ENCODE measurements at regions not wholly inside any gene's neighbourhood (a gene's known extent, or its start where the extent isn't known, plus 50 kb on each side); places are given as distances from the start of the nearest gene placed in this dataset.
A peak's percentile ranks its signal among the peaks of the same experiment; 100 is the strongest.

GRCh38 chr1:189158155-189158554, 1319.5 kb downstream of the BRINP3 start:
- Mint-ChIP-seq H3K9me3 (peaks cover 3 to 13% (median 7%) of the 10 kb centered on the region in 8 donors), H3K27ac (no peak overlapping the region), H3K4me3 (no peak overlapping the region), H3K4me1 (no peaks in the 10 kb centered on the region), H3K27me3 (no peaks in the 10 kb centered on the region), H3K36me3 (peaks cover 0 to under 1% of the 10 kb centered on the region in 2 donors)
- no peak for DNase-seq
- H3K27ac ChIP-seq (ENCODE audit: low read depth, low read length), result no peak overlapping the region
- H3K4me1 ChIP-seq (ENCODE audit: insufficient read depth, low read length), result no peaks in the 10 kb centered on the region
- ChIA-PET CTCF (ENCODE audit: partially characterized antibody) (no interaction called here), POLR2A (ENCODE audit: partially characterized antibody) (no interaction called here)
- H3K9me3 ChIP-seq (ENCODE audit: control insufficient read depth in 1 of 2, low read length in 2 of 2), result no peaks in the 10 kb centered on the region
- no peak overlapping the region for H3K4me3 ChIP-seq (ENCODE audit: low read length in 2 of 2)
- H3K36me3 ChIP-seq (ENCODE audit: insufficient read depth, low read length), result no peaks in the 10 kb centered on the region
- intact Hi-C loops (cut with micrococcal nuclease), result no loop called here
- H3K27me3 ChIP-seq (ENCODE audit: insufficient read depth, low read length), result no peaks in the 10 kb centered on the region

- ChIA-PET POLR2A (ENCODE audit: partially characterized antibody) (no interaction called here), CTCF (ENCODE audit: partially characterized antibody) (no interaction called here)
- Mint-ChIP-seq H3K4me1 (no peaks in the 10 kb centered on the region), H3K4me3 (peak overlapping the region in 1 of 8 donors; percentile 26), H3K27me3 (no peaks in the 10 kb centered on the region), H3K9me3 (peaks cover 0 to 25% (median 8%) of the 10 kb centered on the region in 8 donors), H3K27ac (no peak overlapping the region), H3K36me3 (no peaks in the 10 kb centered on the region)
- H3K4me1 ChIP-seq (ENCODE audit: insufficient read depth, low read length), result no peaks in the 10 kb centered on the region
- intact Hi-C loops (cut with micrococcal nuclease), result no loop called here
- H3K27me3 ChIP-seq (ENCODE audit: insufficient read depth, low read length), result no peaks in the 10 kb centered on the region
- H3K4me3 ChIP-seq (ENCODE audit: low read length in 2 of 2), result no peak overlapping the region
- no peaks in the 10 kb centered on the region for H3K36me3 ChIP-seq (ENCODE audit: insufficient read depth, low read length)
- H3K27ac ChIP-seq (ENCODE audit: low read depth, low read length), result no peak overlapping the region
- no peak for DNase-seq
- H3K9me3 ChIP-seq (ENCODE audit: control insufficient read depth in 1 of 2, low read length in 2 of 2), result peaks cover 0 to 4% of the 10 kb centered on the region in 2 donors
Measured at GRCh38 chr1:189175889-189176288, 1301.8 kb downstream of the BRINP3 start.

- Histone ChIP-seq H3K36me3 (ENCODE audit: insufficient read depth, low read length) (no peaks in the 10 kb centered on the region), H3K9me3 (ENCODE audit: control insufficient read depth in 1 of 2, low read length in 2 of 2) (peaks cover 0 to 4% of the 10 kb centered on the region in 2 donors), H3K4me3 (ENCODE audit: low read length in 2 of 2) (no peak overlapping the region), H3K4me1 (ENCODE audit: insufficient read depth, low read length) (no peaks in the 10 kb centered on the region), H3K27me3 (ENCODE audit: insufficient read depth, low read length) (no peaks in the 10 kb centered on the region), H3K27ac (ENCODE audit: low read depth, low read length) (no peak overlapping the region)
- no peaks in the 10 kb centered on the region for H3K36me3 Mint-ChIP-seq
- H3K27me3 Mint-ChIP-seq, result no peaks in the 10 kb centered on the region
- no peak overlapping the region for H3K4me3 Mint-ChIP-seq
- H3K27ac Mint-ChIP-seq, result no peak overlapping the region
- H3K9me3 Mint-ChIP-seq, result peaks cover 0 to 4% (median under 1%) of the 10 kb centered on the region in 8 donors
- H3K4me1 Mint-ChIP-seq, result no peaks in the 10 kb centered on the region
- ChIA-PET POLR2A (ENCODE audit: partially characterized antibody) (no interaction called here), CTCF (ENCODE audit: partially characterized antibody) (no interaction called here)
- no peak for DNase-seq
- intact Hi-C loops (cut with micrococcal nuclease), result no loop called here
Measured at GRCh38 chr1:189180057-189180456, 1297.6 kb downstream of the BRINP3 start.

- peaks cover 0 to 5% (median 2%) of the 10 kb centered on the region in 8 donors for H3K9me3 Mint-ChIP-seq
- no peaks in the 10 kb centered on the region for H3K27me3 Mint-ChIP-seq
- ChIA-PET CTCF (ENCODE audit: partially characterized antibody) (no interaction called here), POLR2A (ENCODE audit: partially characterized antibody) (no interaction called here)
- Histone ChIP-seq H3K4me1 (ENCODE audit: insufficient read depth, low read length) (no peaks in the 10 kb centered on the region), H3K4me3 (ENCODE audit: low read length in 2 of 2) (no peak overlapping the region), H3K36me3 (ENCODE audit: insufficient read depth, low read length) (no peaks in the 10 kb centered on the region), H3K27me3 (ENCODE audit: insufficient read depth, low read length) (no peaks in the 10 kb centered on the region), H3K27ac (ENCODE audit: low read depth, low read length) (no peak overlapping the region), H3K9me3 (ENCODE audit: control insufficient read depth in 1 of 2, low read length in 2 of 2) (no peaks in the 10 kb centered on the region)
- no peaks in the 10 kb centered on the region for H3K36me3 Mint-ChIP-seq
- H3K27ac Mint-ChIP-seq, result no peak overlapping the region
- H3K4me1 Mint-ChIP-seq, result no peaks in the 10 kb centered on the region
- intact Hi-C loops (cut with micrococcal nuclease), result no loop called here
- no peak for DNase-seq
- H3K4me3 Mint-ChIP-seq, result no peak overlapping the region
Measured at GRCh38 chr1:189185097-189185496, 1292.6 kb downstream of the BRINP3 start.

GRCh38 chr1:189192741-189193520, 1284.7 kb downstream of the BRINP3 start:
- Mint-ChIP-seq H3K36me3 (no peaks in the 10 kb centered on the region), H3K4me1 (no peaks in the 10 kb centered on the region), H3K27ac (no peak overlapping the region), H3K27me3 (no peaks in the 10 kb centered on the region), H3K4me3 (no peak overlapping the region), H3K9me3 (peaks cover 0 to 8% (median 4%) of the 10 kb centered on the region in 8 donors)
- Histone ChIP-seq H3K4me1 (ENCODE audit: insufficient read depth, low read length) (no peaks in the 10 kb centered on the region), H3K36me3 (ENCODE audit: insufficient read depth, low read length) (no peaks in the 10 kb centered on the region), H3K27me3 (ENCODE audit: insufficient read depth, low read length) (no peaks in the 10 kb centered on the region), H3K27ac (ENCODE audit: low read depth, low read length) (no peak overlapping the region), H3K9me3 (ENCODE audit: control insufficient read depth in 1 of 2, low read length in 2 of 2) (no peaks in the 10 kb centered on the region), H3K4me3 (ENCODE audit: low read length in 2 of 2) (no peak overlapping the region)
- intact Hi-C loops (cut with micrococcal nuclease), result no loop called here
- CTCF ChIA-PET (ENCODE audit: partially characterized antibody), result interaction anchor here (0.7 to 0.9 kb wide), 2 partner anchors 19 to 124 kb away, joined by 3 read pairs; no protein-coding TSS in a partner anchor
- no peak for DNase-seq
- POLR2A ChIA-PET (ENCODE audit: partially characterized antibody), result no interaction called here

GRCh38 chr1:189205863-189206262, 1271.8 kb downstream of the BRINP3 start:
- Mint-ChIP-seq H3K9me3 (peaks cover 0 to 12% (median 4%) of the 10 kb centered on the region in 8 donors), H3K27me3 (no peaks in the 10 kb centered on the region), H3K27ac (no peak overlapping the region), H3K4me1 (no peaks in the 10 kb centered on the region), H3K4me3 (no peak overlapping the region), H3K36me3 (no peaks in the 10 kb centered on the region)
- Histone ChIP-seq H3K27ac (ENCODE audit: low read depth, low read length) (no peak overlapping the region), H3K4me1 (ENCODE audit: insufficient read depth, low read length) (no peaks in the 10 kb centered on the region), H3K4me3 (ENCODE audit: low read length in 2 of 2) (no peak overlapping the region), H3K36me3 (ENCODE audit: insufficient read depth, low read length) (no peaks in the 10 kb centered on the region), H3K27me3 (ENCODE audit: insufficient read depth, low read length) (no peaks in the 10 kb centered on the region), H3K9me3 (ENCODE audit: control insufficient read depth in 1 of 2, low read length in 2 of 2) (no peaks in the 10 kb centered on the region)
- intact Hi-C loops (cut with micrococcal nuclease), result no loop called here
- DNase-seq, result no peak
- POLR2A ChIA-PET (ENCODE audit: partially characterized antibody), result no interaction called here
- CTCF ChIA-PET (ENCODE audit: partially characterized antibody), result no interaction called here

GRCh38 chr1:189206617-189207016, 1271.0 kb downstream of the BRINP3 start:
- Histone ChIP-seq H3K9me3 (ENCODE audit: control insufficient read depth in 1 of 2, low read length in 2 of 2) (no peaks in the 10 kb centered on the region), H3K4me1 (ENCODE audit: insufficient read depth, low read length) (no peaks in the 10 kb centered on the region), H3K27ac (ENCODE audit: low read depth, low read length) (no peak overlapping the region), H3K36me3 (ENCODE audit: insufficient read depth, low read length) (no peaks in the 10 kb centered on the region), H3K27me3 (ENCODE audit: insufficient read depth, low read length) (no peaks in the 10 kb centered on the region), H3K4me3 (ENCODE audit: low read length in 2 of 2) (no peak overlapping the region)
- H3K9me3 Mint-ChIP-seq, result peaks cover 0 to 12% (median 4%) of the 10 kb centered on the region in 8 donors
- no peak overlapping the region for H3K27ac Mint-ChIP-seq
- no peaks in the 10 kb centered on the region for H3K27me3 Mint-ChIP-seq
- H3K4me3 Mint-ChIP-seq, result no peak overlapping the region
- ChIA-PET CTCF (ENCODE audit: partially characterized antibody) (no interaction called here), POLR2A (ENCODE audit: partially characterized antibody) (no interaction called here)
- DNase-seq, result no peak
- H3K36me3 Mint-ChIP-seq, result no peaks in the 10 kb centered on the region
- intact Hi-C loops (cut with micrococcal nuclease), result no loop called here
- H3K4me1 Mint-ChIP-seq, result no peaks in the 10 kb centered on the region
